Immature natural killer cell (primary cell): ENCODE measurements at regions not wholly inside any gene's neighbourhood (a gene's known extent, or its start where the extent isn't known, plus 50 kb on each side); places are given as distances from the start of the nearest gene placed in this dataset.
"Not testable (repeated sequence)": the region's sequence is repeated elsewhere in the genome, so short reads cannot be mapped to it uniquely, and the experiment has no call there.

ENCODE experiments used
- DNase-seq, 3 donors: peaks; one replicate each; pipeline ENCODE4 v3.0.0; 2022; ENCODE audit warnings: mixed read lengths in 1 of 3
- H3K27ac Mint-ChIP-seq, 6 donors: one replicate each; pipeline ENCODE4 v1.8.0; 2020; ENCODE audit warnings: mixed read lengths in 6 of 6, mild to moderate bottlenecking in 5 of 6, inconsistent platforms in 4 of 6, moderate library complexity in 3 of 6
- H3K27me3 Mint-ChIP-seq, 3 donors: one replicate each; pipeline ENCODE4 v1.8.0; 2020 to 2021; ENCODE audit warnings: low read depth in 3 of 3, mild to moderate bottlenecking in 3 of 3, mixed read lengths in 3 of 3, moderate library complexity in 3 of 3, inconsistent platforms in 1 of 3
- H3K36me3 Mint-ChIP-seq, 3 donors: one replicate each; pipeline ENCODE4 v1.8.0; 2020; ENCODE audit warnings: mixed read lengths in 3 of 3, inconsistent platforms in 2 of 3, mild to moderate bottlenecking in 2 of 3
- H3K4me1 Mint-ChIP-seq, 2 donors: one replicate each; pipeline ENCODE4 v1.8.0; 2020; ENCODE audit warnings: inconsistent platforms in 2 of 2, mild to moderate bottlenecking in 2 of 2, mixed read lengths in 2 of 2, moderate library complexity in 1 of 2
- H3K4me3 Mint-ChIP-seq, 5 donors: one replicate each; pipeline ENCODE4 v1.8.0; 2020; ENCODE audit warnings: mild to moderate bottlenecking in 5 of 5, mixed read lengths in 5 of 5, inconsistent platforms in 3 of 5, moderate library complexity in 3 of 5
- H3K9me3 Mint-ChIP-seq, 6 donors: one replicate each; pipeline ENCODE4 v1.8.0; 2020; ENCODE audit warnings: mild to moderate bottlenecking in 6 of 6, mixed read lengths in 6 of 6, inconsistent platforms in 4 of 6, moderate library complexity in 3 of 6

GRCh38 chr3:159252772-159253384, 451.0 kb downstream of the MFSD1 start:
- no peak for DNase-seq
- H3K9me3 Mint-ChIP-seq, result peaks cover 6 to 25% (median 14%) of the 10 kb centered on the region in 6 donors
- H3K27ac Mint-ChIP-seq, result no peak overlapping the region
- no peaks in the 10 kb centered on the region for H3K4me1 Mint-ChIP-seq
- peaks cover 3 to 6% (median 5%) of the 10 kb centered on the region in 3 donors for H3K27me3 Mint-ChIP-seq
- peaks cover 0 to 4% (median 0%) of the 10 kb centered on the region in 3 donors for H3K36me3 Mint-ChIP-seq
- H3K4me3 Mint-ChIP-seq, result no peak overlapping the region

GRCh38 chr3:159253860-159254259, 452.0 kb downstream of the MFSD1 start:
- Mint-ChIP-seq H3K27me3 (peaks cover 3 to 6% (median 5%) of the 10 kb centered on the region in 3 donors), H3K4me1 (no peaks in the 10 kb centered on the region), H3K27ac (no peak overlapping the region), H3K36me3 (peaks cover 0 to 4% (median 0%) of the 10 kb centered on the region in 3 donors), H3K4me3 (no peak overlapping the region), H3K9me3 (peaks cover 6 to 25% (median 14%) of the 10 kb centered on the region in 6 donors)
- no peak for DNase-seq

- Mint-ChIP-seq H3K4me1 (no peaks in the 10 kb centered on the region), H3K4me3 (no peak overlapping the region), H3K36me3 (no peaks in the 10 kb centered on the region), H3K27me3 (peaks cover 0 to 3% (median 0%) of the 10 kb centered on the region in 3 donors), H3K9me3 (peaks cover 3 to 8% (median 6%) of the 10 kb centered on the region in 6 donors), H3K27ac (no peak overlapping the region)
- no peak for DNase-seq
Observed at GRCh38 chr3:159257954-159258353, 456.1 kb downstream of the MFSD1 start.

GRCh38 chr3:159258934-159259333, 457.1 kb downstream of the MFSD1 start:
- no peak overlapping the region for H3K4me3 Mint-ChIP-seq
- H3K4me1 Mint-ChIP-seq, result no peaks in the 10 kb centered on the region
- no peak for DNase-seq
- peaks cover 0 to 2% (median 0%) of the 10 kb centered on the region in 6 donors for H3K9me3 Mint-ChIP-seq
- H3K36me3 Mint-ChIP-seq, result no peaks in the 10 kb centered on the region
- peaks cover 0 to 3% (median 0%) of the 10 kb centered on the region in 3 donors for H3K27me3 Mint-ChIP-seq
- no peak overlapping the region for H3K27ac Mint-ChIP-seq

GRCh38 chr3:159260049-159260662, 458.3 kb downstream of the MFSD1 start:
- no peaks in the 10 kb centered on the region for H3K4me1 Mint-ChIP-seq
- H3K27me3 Mint-ChIP-seq, result peaks cover 0 to 1% (median 0%) of the 10 kb centered on the region in 3 donors
- H3K4me3 Mint-ChIP-seq, result no peak overlapping the region
- DNase-seq, result peak in 1 of 3 donors; percentile 2
- H3K36me3 Mint-ChIP-seq, result no peaks in the 10 kb centered on the region
- no peak overlapping the region for H3K27ac Mint-ChIP-seq
- H3K9me3 Mint-ChIP-seq, result peaks cover 0 to 2% (median 0%) of the 10 kb centered on the region in 6 donors

GRCh38 chr3:159261333-159261732, 459.5 kb downstream of the MFSD1 start:
- not testable (repeated sequence) for H3K27me3 Mint-ChIP-seq, H3K9me3 Mint-ChIP-seq, H3K36me3 Mint-ChIP-seq, H3K27ac Mint-ChIP-seq, DNase-seq, H3K4me1 Mint-ChIP-seq, H3K4me3 Mint-ChIP-seq

- no peak for DNase-seq
- no peaks in the 10 kb centered on the region for H3K36me3 Mint-ChIP-seq
- peaks cover 0 to 1% (median 0%) of the 10 kb centered on the region in 3 donors for H3K27me3 Mint-ChIP-seq
- H3K27ac Mint-ChIP-seq, result no peak overlapping the region
- no peak overlapping the region for H3K4me3 Mint-ChIP-seq
- no peaks in the 10 kb centered on the region for H3K4me1 Mint-ChIP-seq
- H3K9me3 Mint-ChIP-seq, result no peaks in the 10 kb centered on the region
Observed at GRCh38 chr3:159263750-159264553, 462.1 kb downstream of the MFSD1 start.

- H3K9me3 Mint-ChIP-seq, result peaks cover 0 to 2% (median 0%) of the 10 kb centered on the region in 6 donors
- H3K27me3 Mint-ChIP-seq, result peaks cover 0 to 1% (median 0%) of the 10 kb centered on the region in 3 donors
- H3K4me3 Mint-ChIP-seq, result no peak overlapping the region
- H3K36me3 Mint-ChIP-seq, result no peaks in the 10 kb centered on the region
- H3K27ac Mint-ChIP-seq, result no peak overlapping the region
- DNase-seq, result no peak
- no peaks in the 10 kb centered on the region for H3K4me1 Mint-ChIP-seq
Observed at GRCh38 chr3:159265705-159266104, 463.9 kb downstream of the MFSD1 start.

- peaks cover 0 to 2% (median 0%) of the 10 kb centered on the region in 6 donors for H3K9me3 Mint-ChIP-seq
- H3K27ac Mint-ChIP-seq, result no peak overlapping the region
- H3K4me1 Mint-ChIP-seq, result no peaks in the 10 kb centered on the region
- peaks cover 0 to 1% (median 0%) of the 10 kb centered on the region in 3 donors for H3K27me3 Mint-ChIP-seq
- no peak overlapping the region for H3K4me3 Mint-ChIP-seq
- H3K36me3 Mint-ChIP-seq, result no peaks in the 10 kb centered on the region
- DNase-seq, result no peak
Observed at GRCh38 chr3:159266779-159267178, 464.9 kb downstream of the MFSD1 start.

GRCh38 chr3:159271799-159272512, 470.1 kb downstream of the MFSD1 start:
- Mint-ChIP-seq H3K36me3 (no peaks in the 10 kb centered on the region), H3K27ac (no peak overlapping the region), H3K9me3 (peaks cover 0 to 5% (median 1%) of the 10 kb centered on the region in 6 donors), H3K4me3 (no peak overlapping the region), H3K27me3 (no peaks in the 10 kb centered on the region), H3K4me1 (no peaks in the 10 kb centered on the region)
- no peak for DNase-seq

GRCh38 chr3:159273070-159273469, 471.2 kb downstream of the MFSD1 start:
- no peak overlapping the region for H3K4me3 Mint-ChIP-seq
- H3K9me3 Mint-ChIP-seq, result peaks cover 0 to 5% (median 2%) of the 10 kb centered on the region in 6 donors
- no peaks in the 10 kb centered on the region for H3K4me1 Mint-ChIP-seq
- no peak for DNase-seq
- H3K27me3 Mint-ChIP-seq, result no peaks in the 10 kb centered on the region
- H3K36me3 Mint-ChIP-seq, result no peaks in the 10 kb centered on the region
- H3K27ac Mint-ChIP-seq, result no peak overlapping the region

- no peaks in the 10 kb centered on the region for H3K36me3 Mint-ChIP-seq
- no peak for DNase-seq
Observed at GRCh38 chr3:159273608-159274007, 471.8 kb downstream of the MFSD1 start.

GRCh38 chr3:159275741-159276140, 473.9 kb downstream of the MFSD1 start:
- H3K4me1 Mint-ChIP-seq, result no peaks in the 10 kb centered on the region
- H3K36me3 Mint-ChIP-seq, result no peaks in the 10 kb centered on the region
- H3K27me3 Mint-ChIP-seq, result peaks cover 0 to 2% (median 0%) of the 10 kb centered on the region in 3 donors
- no peak overlapping the region for H3K4me3 Mint-ChIP-seq
- no peak for DNase-seq
- H3K9me3 Mint-ChIP-seq, result peaks cover 0 to 5% (median under 1%) of the 10 kb centered on the region in 6 donors
- H3K27ac Mint-ChIP-seq, result no peak overlapping the region

More at GRCh38 chr3:159273608-159274007, 471.8 kb downstream of the MFSD1 start:
- Mint-ChIP-seq H3K4me1 (no peaks in the 10 kb centered on the region), H3K9me3 (peaks cover 0 to 5% (median 2%) of the 10 kb centered on the region in 6 donors), H3K27me3 (no peaks in the 10 kb centered on the region), H3K4me3 (no peak overlapping the region), H3K27ac (no peak overlapping the region)
